H1 (cell line): ENCODE measurements at regions not wholly inside any gene's neighbourhood (a gene's known extent, or its start where the extent isn't known, plus 50 kb on each side); places are given as distances from the start of the nearest gene placed in this dataset.

ENCODE experiments used
- CTCF ChIA-PET: fragments of 300-600 bp; sonication (Branson Sonifier 250); formaldehyde crosslinking; loops from one replicate; lab custom pipeline; 2021; ENCODE audit not compliant: partially characterized antibody; lab: Charles Lee
- POLR2A ChIA-PET: fragments of 300-600 bp; sonication (Branson Sonifier 250); formaldehyde crosslinking; loops from one replicate; lab custom pipeline; 2021; ENCODE audit warnings: inconsistent platforms; ENCODE audit not compliant: partially characterized antibody; lab: Charles Lee
- DNase-seq, 2 experiments: peaks; one replicate each; pipeline versions ENCODE4 v3.0.0 to v3.0.0-alpha.2; 2010 to 2022; ENCODE audit warnings: low spot score in 2 of 2, low read depth in 1 of 2, mixed read lengths in 1 of 2
- FAIRE-seq: peaks from 2 replicates; lab custom pipeline; 2011; peaks lifted over from hg19 to GRCh38; lab: Jason Lieb, UNC
- H2AFZ ChIP-seq: 2 replicates; pipeline ENCODE4 v1.8.1; 2012; ENCODE audit warnings: low read length, inconsistent platforms
- H2AK5ac ChIP-seq: 2 replicates; pipeline ENCODE4 v1.6.1; 2013; ENCODE audit warnings: low read depth, low read length
- H2BK120ac ChIP-seq: replicated peaks from 2 replicates; pipeline ENCODE3; 2013; ENCODE audit warnings: low read depth, low read length, inconsistent platforms
- H2BK12ac ChIP-seq: 2 replicates; pipeline ENCODE4 v1.6.1; 2013; ENCODE audit warnings: low read depth, low read length
- H2BK15ac ChIP-seq: 2 replicates; pipeline ENCODE4 v1.6.1; 2013; ENCODE audit warnings: low read length
- H2BK20ac ChIP-seq: 2 replicates; pipeline ENCODE4 v1.6.1; 2013; ENCODE audit warnings: low read length
- H2BK5ac ChIP-seq: 2 replicates; pipeline ENCODE4 v1.6.1; 2013; ENCODE audit warnings: low read depth, low read length
- H3K14ac ChIP-seq: 2 replicates; pipeline ENCODE4 v1.6.1; 2013; ENCODE audit warnings: inconsistent platforms; ENCODE audit not compliant: insufficient read length
- H3K18ac ChIP-seq: 2 replicates; pipeline ENCODE4 v1.6.1; 2013; ENCODE audit warnings: low read length; ENCODE audit errors: extremely low read depth
- H3K23ac ChIP-seq: 2 replicates; pipeline ENCODE4 v1.6.1; 2013; ENCODE audit warnings: inconsistent platforms; ENCODE audit not compliant: insufficient read length
- H3K23me2 ChIP-seq: 2 replicates; pipeline ENCODE4 v1.6.1; 2013; ENCODE audit warnings: low read depth, low read length
- H3K27ac ChIP-seq: 2 replicates; pipeline ENCODE4 v1.6.1; 2011; ENCODE audit warnings: low read depth, low read length, inconsistent platforms
- H3K27me3 ChIP-seq, 4 experiments: replicated peaks in 1 of 4; 1 replicate in 1 of 4; 2 replicates in 3 of 4; pipeline versions ENCODE4 v1.6.1 to v1.8.1; 2011 to 2013; ENCODE audit warnings: low read length in 3 of 4, mild to moderate bottlenecking in 3 of 4, inconsistent platforms in 2 of 4, mixed read lengths in 2 of 4, moderate library complexity in 1 of 4; ENCODE audit not compliant: control insufficient read depth in 3 of 4, insufficient read depth in 3 of 4; ENCODE audit errors: extremely low read depth in 1 of 4
- H3K36me3 ChIP-seq, 4 experiments: 2 replicates each; pipeline versions ENCODE4 v1.6.1 to v1.8.1; 2011 to 2013; ENCODE audit warnings: mild to moderate bottlenecking in 4 of 4, low read length in 3 of 4, moderate library complexity in 2 of 4, control low read depth in 1 of 4, inconsistent platforms in 1 of 4; ENCODE audit not compliant: insufficient read depth in 4 of 4, control insufficient read depth in 2 of 4
- H3K4ac ChIP-seq: replicated peaks from 2 replicates; pipeline ENCODE3; 2013; ENCODE audit warnings: low read length, low read depth, mixed read lengths, inconsistent platforms; ENCODE audit not compliant: insufficient read length
- H3K4me1 ChIP-seq, 4 experiments: replicated peaks in 1 of 4; 1 replicate in 1 of 4; 2 replicates in 3 of 4; pipeline versions ENCODE4 v1.6.1 to v1.8.1; 2011 to 2013; ENCODE audit warnings: low read length in 3 of 4, inconsistent platforms in 2 of 4, mixed read lengths in 1 of 4; ENCODE audit not compliant: insufficient read depth in 4 of 4, control insufficient read depth in 3 of 4
- H3K4me2 ChIP-seq, 2 experiments: 2 replicates each; pipeline versions ENCODE4 v1.6.1 to v1.8.1; 2011 to 2013; ENCODE audit warnings: low read depth in 2 of 2, low read length in 2 of 2, control low read depth in 1 of 2, inconsistent platforms in 1 of 2, mild to moderate bottlenecking in 1 of 2; ENCODE audit not compliant: insufficient read depth in 1 of 2
- H3K4me3 ChIP-seq, 4 experiments: fragments of 200-600, 300-600 bp in 1 of 4; sonication (generic), shearing (Covaris generic), sonication (Bioruptor Twin) in 1 of 4; 2 replicates each; pipeline versions ENCODE4 v1.5.1 to v1.8.1; 2011 to 2016; ENCODE audit warnings: low read length in 4 of 4, low read depth in 3 of 4, control low read depth in 2 of 4, inconsistent platforms in 2 of 4, mild to moderate bottlenecking in 2 of 4, mixed read lengths in 1 of 4, moderate library complexity in 1 of 4; ENCODE audit not compliant: insufficient read depth in 2 of 4; ENCODE audit errors: extremely low read depth in 1 of 4
- H3K56ac ChIP-seq: replicated peaks from 2 replicates; pipeline ENCODE3; 2013; ENCODE audit warnings: low read depth, mild to moderate bottlenecking, mixed read lengths, low read length, inconsistent platforms; ENCODE audit not compliant: insufficient read length
- H3K79me1 ChIP-seq: 2 replicates; pipeline ENCODE4 v1.6.1; 2013; ENCODE audit warnings: low read depth, low read length, control low read depth
- H3K79me2 ChIP-seq, 2 experiments: 2 replicates each; pipeline versions ENCODE4 v1.6.1 to v1.8.1; 2012 to 2013; ENCODE audit warnings: low read length in 2 of 2, mild to moderate bottlenecking in 2 of 2, inconsistent platforms in 1 of 2; ENCODE audit not compliant: insufficient read depth in 2 of 2, control insufficient read depth in 1 of 2
- H3K9ac ChIP-seq, 4 experiments: replicated peaks in 1 of 4; 1 replicate in 1 of 4; 2 replicates in 3 of 4; pipeline versions ENCODE4 v1.6.1 to v1.8.1; 2011 to 2013; ENCODE audit warnings: low read depth in 3 of 4, low read length in 3 of 4, control low read depth in 2 of 4, mild to moderate bottlenecking in 2 of 4, moderate library complexity in 2 of 4, inconsistent platforms in 1 of 4; ENCODE audit errors: extremely low read depth in 1 of 4
- H3K9me3 ChIP-seq, 2 experiments: 2 replicates each; pipeline versions ENCODE4 v1.6.1 to v1.8.1; 2012 to 2013; ENCODE audit warnings: mild to moderate bottlenecking in 2 of 2, moderate library complexity in 2 of 2, control low read depth in 1 of 2, inconsistent platforms in 1 of 2, low read depth in 1 of 2, low read length in 1 of 2, mixed read lengths in 1 of 2; ENCODE audit not compliant: insufficient read depth in 2 of 2
- H4K20me1 ChIP-seq, 2 experiments: replicated peaks in 1 of 2; 2 replicates each; pipeline versions ENCODE3 to v1.8.1; 2011 to 2013; ENCODE audit warnings: inconsistent platforms in 2 of 2, low read length in 2 of 2, mild to moderate bottlenecking in 1 of 2; ENCODE audit not compliant: insufficient read depth in 2 of 2, control insufficient read depth in 1 of 2
- H4K5ac ChIP-seq: 2 replicates; pipeline ENCODE4 v1.6.1; 2013; ENCODE audit warnings: low read length, low read depth, mixed read lengths, inconsistent platforms; ENCODE audit not compliant: insufficient read length
- H4K8ac ChIP-seq: 2 replicates; pipeline ENCODE4 v1.8.0; 2013; ENCODE audit warnings: mild to moderate bottlenecking, moderate library complexity, low read length, inconsistent platforms; ENCODE audit not compliant: insufficient read depth; ENCODE audit errors: extremely low read depth
- H4K91ac ChIP-seq: replicated peaks from 2 replicates; pipeline ENCODE3; 2013; ENCODE audit warnings: low read length, mixed read lengths, inconsistent platforms; ENCODE audit not compliant: insufficient read length
- NRF1 ChIP-seq: IDR thresholded peaks from 2 replicates; pipeline ENCODE4 v1.6.1; 2011; ENCODE audit warnings: mild to moderate bottlenecking, low read depth, low read length, improper control_type of control experiment
- RBBP5 ChIP-seq: IDR thresholded peaks from 2 replicates; pipeline ENCODE4 v1.7.1; 2012; ENCODE audit warnings: low read depth, mild to moderate bottlenecking, inconsistent platforms, low read length, moderate library complexity, borderline replicate concordance
- WGBS, 2 experiments: shearing (Covaris generic) in 1 of 2; methylation state at CpG; one replicate each; pipeline versions ENCODE4 v1.1.6 to v1.1.7; 2013 to 2015; ENCODE audit warnings: low lambda C conversion rate in 2 of 2, mixed read lengths in 2 of 2, inconsistent platforms in 1 of 2, low coverage in 1 of 2, missing lambda C conversion rate in 1 of 2; ENCODE audit not compliant: insufficient replicate concordance in 2 of 2, insufficient coverage in 1 of 2, insufficient read length in 1 of 2; ENCODE audit errors: extremely low coverage in 1 of 2, missing lambda C conversion rate in 1 of 2; 5-methylcytosine and 5-hydroxymethylcytosine counted together

DNA sequence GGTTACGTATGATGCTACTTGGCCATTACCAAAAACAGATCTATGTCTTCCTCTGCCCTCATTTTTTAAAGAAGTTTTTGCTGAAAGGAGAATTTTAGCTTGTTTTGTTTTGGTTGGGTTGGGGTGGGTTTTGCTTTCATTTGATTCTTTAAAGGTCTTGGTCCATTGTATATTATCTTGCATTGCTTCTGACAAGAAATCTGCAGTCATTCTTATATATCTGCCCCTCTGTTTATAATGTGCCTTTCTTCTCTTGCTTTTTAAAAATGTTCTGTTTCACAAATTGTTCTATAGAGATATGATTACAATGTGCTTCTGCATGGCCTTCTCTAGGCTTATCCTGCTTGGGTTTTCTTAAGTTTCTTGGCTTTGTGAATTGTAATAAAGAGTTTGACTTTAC is 660.6 kb downstream of the RNF144A start:
- H2BK5ac ChIP-seq: no peak overlapping the region
- H3K9ac ChIP-seq: no peak overlapping the region
- ChIA-PET CTCF (no interaction called here), POLR2A (no interaction called here)
- no peak overlapping the region for H4K91ac ChIP-seq
- no peaks in the 10 kb centered on the region for H3K79me2 ChIP-seq
- WGBS, 2 experiments: 69% methylated on average over 1 of the region's 1 CpG; no CpG with 5 or more reads in 1 of the 2 experiments
- no peak overlapping the region for H3K14ac ChIP-seq
- no peak overlapping the region for H3K4me2 ChIP-seq
- H3K23me2 ChIP-seq: no peaks in the 10 kb centered on the region
- no peak overlapping the region for H4K5ac ChIP-seq
- no peaks in the 10 kb centered on the region for H4K20me1 ChIP-seq
- no peak overlapping the region for H2AFZ ChIP-seq
- no peak overlapping the region for H2BK20ac ChIP-seq
- H2AK5ac ChIP-seq: no peak overlapping the region
- H2BK120ac ChIP-seq: no peak overlapping the region
- H3K36me3 ChIP-seq: no peaks in the 10 kb centered on the region
- H3K9me3 ChIP-seq: peaks cover 14 to 20% of the 10 kb centered on the region in 2 experiments
- peaks cover 0 to 3% (median 0%) of the 10 kb centered on the region in 4 experiments; a peak in 1 of 7 replicates for H3K4me1 ChIP-seq
- DNase-seq (no peak), FAIRE-seq (no peak)
- TF ChIP-seq NRF1: no peak
- TF ChIP-seq RBBP5: no peak
- H3K4me3 ChIP-seq: no peak overlapping the region
- no peak overlapping the region for H3K4ac ChIP-seq
- no peak overlapping the region for H4K8ac ChIP-seq
- no peak overlapping the region for H2BK15ac ChIP-seq
- no peak overlapping the region for H3K56ac ChIP-seq
- no peaks in the 10 kb centered on the region for H3K79me1 ChIP-seq
- H2BK12ac ChIP-seq: no peak overlapping the region
- H3K27ac ChIP-seq: no peak overlapping the region
- H3K27me3 ChIP-seq: no peaks in the 10 kb centered on the region
- no peak overlapping the region for H3K23ac ChIP-seq
- H3K18ac ChIP-seq: no peak overlapping the region
